Adrenal gland (tissue), 9 donors: ENCODE measurements at regions not wholly inside any gene's neighbourhood (a gene's known extent, or its start where the extent isn't known, plus 50 kb on each side); places are given as distances from the start of the nearest gene placed in this dataset.

Experiments used
- DNase-seq, 7 donors: peaks; one replicate each; pipeline ENCODE4 v3.0.0-alpha.2; 2019 to 2020
- H3K27ac ChIP-seq, 5 donors: fragments of 200-600 bp; sonication (generic) in 4 of 5; 1 replicate in 3 of 5; 2 replicates in 2 of 5; pipeline versions ENCODE4 v1.5.1 to v1.8.0; 2016 to 2020; ENCODE audit warnings: mild to moderate bottlenecking in 1 of 5
- H3K27me3 ChIP-seq: fragments of 200-600 bp; 2 replicates; pipeline ENCODE4 v1.8.0; 2021
- H3K36me3 ChIP-seq, 2 donors: fragments of 200-600 bp; replicated peaks in 1 of 2; 1 replicate in 1 of 2; 2 replicates in 1 of 2; pipeline versions ENCODE4 v1.5.1 to v1.8.0; 2018 to 2022
- H3K4me1 ChIP-seq, 2 donors: fragments of 200-600 bp; replicated peaks in 1 of 2; 1 replicate in 1 of 2; 2 replicates in 1 of 2; pipeline versions ENCODE4 v1.5.1 to v1.8.0; 2018 to 2021
- H3K4me3 ChIP-seq, 4 donors: fragments of 200-600 bp; sonication (generic) in 3 of 4; one replicate each; pipeline ENCODE4 v1.5.1; 2016 to 2018
- H3K9me3 ChIP-seq, 3 donors: fragments of 200-600 bp; sonication (generic) in 1 of 3; replicated peaks in 1 of 3; 1 replicate in 2 of 3; 2 replicates in 1 of 3; pipeline versions ENCODE4 v1.5.1 to v1.8.0; 2016 to 2021
- POLR2A ChIP-seq, 2 donors: fragments of 450-650 bp; IDR thresholded peaks; one replicate each; pipeline ENCODE4 v1.6.1; 2017; ENCODE audit warnings: antibody characterized with exemption in 2 of 2, mild to moderate bottlenecking in 2 of 2, moderate library complexity in 1 of 2
- WGBS, 4 donors: extraction: QIAGEN DNeasy Blood & Tissue Kit in 2 of 4; methylation state at CpG; one replicate each; pipeline versions ENCODE4 v1.1.5 to v1.1.7; 2013 to 2017; 5-methylcytosine and 5-hydroxymethylcytosine counted together
- intact Hi-C, 2 donors: fragments of 100-400 bp; cut with DNase I; formaldehyde crosslinking; loops; one replicate each; pipeline versions ENCODE4 v1.14.1 to v1.15.0; 2022 to 2023
- TF ChIP-seq, protein P1 (sequence below), 6 experiments: fragments of 450-650 bp in 4 of 6; fragments of 200-600 bp in 2 of 6; sonication (generic) in 1 of 6; IDR thresholded peaks; 1 replicate in 5 of 6; 2 replicates in 1 of 6; pipeline versions ENCODE4 v1.5.1 to v1.8.0; 2016 to 2021; ENCODE audit warnings: antibody characterized with exemption in 6 of 6, mild to moderate bottlenecking in 2 of 6, moderate library complexity in 1 of 6
- donor health status: healthy with polysubstance abuse.
- donor health status: Bipolar disorder and iron deficiency.
- donor health status: DM: yes; HTN: yes; CAD: no.
- donor health status: DM: no; HTN: no; CAD: no.
- donor health status: DM: no; HTN: no; CAD: no.

DNA sequence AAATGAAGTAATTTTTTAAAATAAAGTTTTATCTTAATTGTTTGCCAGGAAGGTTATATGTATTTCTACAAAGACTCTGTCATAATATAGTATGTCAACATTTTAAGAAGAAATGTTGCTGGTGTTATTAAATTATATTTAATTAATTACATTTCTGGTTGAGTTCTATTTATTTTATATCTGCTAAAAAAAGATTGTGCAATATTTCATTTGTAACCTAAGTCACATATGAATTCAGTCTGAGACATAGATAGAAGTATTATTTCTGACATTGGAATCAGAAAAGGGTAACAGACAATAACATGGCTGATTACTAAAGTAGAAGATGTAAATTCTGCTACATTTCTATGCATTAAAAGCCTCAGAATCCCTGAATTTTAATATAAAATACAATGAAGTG, 1985.1 kb downstream of the C4orf33 start:
- no peaks in the 10 kb centered on the region for H3K4me1 ChIP-seq
- no peak for DNase-seq
- no peak overlapping the region for H3K27ac ChIP-seq
- intact Hi-C loops, result no loop called here
- H3K4me3 ChIP-seq, result no peak overlapping the region
- no peaks in the 10 kb centered on the region for H3K27me3 ChIP-seq
- no peaks in the 10 kb centered on the region for H3K36me3 ChIP-seq
- TF ChIP-seq POLR2A (IDR thresholded peaks at IDR 0.05), result no peak
- TF ChIP-seq, protein P1, sequence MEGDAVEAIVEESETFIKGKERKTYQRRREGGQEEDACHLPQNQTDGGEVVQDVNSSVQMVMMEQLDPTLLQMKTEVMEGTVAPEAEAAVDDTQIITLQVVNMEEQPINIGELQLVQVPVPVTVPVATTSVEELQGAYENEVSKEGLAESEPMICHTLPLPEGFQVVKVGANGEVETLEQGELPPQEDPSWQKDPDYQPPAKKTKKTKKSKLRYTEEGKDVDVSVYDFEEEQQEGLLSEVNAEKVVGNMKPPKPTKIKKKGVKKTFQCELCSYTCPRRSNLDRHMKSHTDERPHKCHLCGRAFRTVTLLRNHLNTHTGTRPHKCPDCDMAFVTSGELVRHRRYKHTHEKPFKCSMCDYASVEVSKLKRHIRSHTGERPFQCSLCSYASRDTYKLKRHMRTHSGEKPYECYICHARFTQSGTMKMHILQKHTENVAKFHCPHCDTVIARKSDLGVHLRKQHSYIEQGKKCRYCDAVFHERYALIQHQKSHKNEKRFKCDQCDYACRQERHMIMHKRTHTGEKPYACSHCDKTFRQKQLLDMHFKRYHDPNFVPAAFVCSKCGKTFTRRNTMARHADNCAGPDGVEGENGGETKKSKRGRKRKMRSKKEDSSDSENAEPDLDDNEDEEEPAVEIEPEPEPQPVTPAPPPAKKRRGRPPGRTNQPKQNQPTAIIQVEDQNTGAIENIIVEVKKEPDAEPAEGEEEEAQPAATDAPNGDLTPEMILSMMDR (IDR thresholded peaks at IDR 0.05), result no peak
- H3K9me3 ChIP-seq, result no peaks in the 10 kb centered on the region

- no peak overlapping the region for H3K4me3 ChIP-seq
- H3K36me3 ChIP-seq, result no peaks in the 10 kb centered on the region
- no peaks in the 10 kb centered on the region for H3K4me1 ChIP-seq
- WGBS, 4 donors, result 70 to 80% (median 78%) methylated on average over 3 of the region's 3 CpGs
- H3K27me3 ChIP-seq, result no peaks in the 10 kb centered on the region
- intact Hi-C loops, result no loop called here
- TF ChIP-seq, protein P1 (IDR thresholded peaks at IDR 0.05), result no peak
- no peak for TF ChIP-seq POLR2A (IDR thresholded peaks at IDR 0.05)
- DNase-seq, result no peak
- no peak overlapping the region for H3K27ac ChIP-seq
- no peaks in the 10 kb centered on the region for H3K9me3 ChIP-seq
These were observed 1989.0 kb downstream of the C4orf33 start for GRCh38 chr4:131084997-131085396.

DNA sequence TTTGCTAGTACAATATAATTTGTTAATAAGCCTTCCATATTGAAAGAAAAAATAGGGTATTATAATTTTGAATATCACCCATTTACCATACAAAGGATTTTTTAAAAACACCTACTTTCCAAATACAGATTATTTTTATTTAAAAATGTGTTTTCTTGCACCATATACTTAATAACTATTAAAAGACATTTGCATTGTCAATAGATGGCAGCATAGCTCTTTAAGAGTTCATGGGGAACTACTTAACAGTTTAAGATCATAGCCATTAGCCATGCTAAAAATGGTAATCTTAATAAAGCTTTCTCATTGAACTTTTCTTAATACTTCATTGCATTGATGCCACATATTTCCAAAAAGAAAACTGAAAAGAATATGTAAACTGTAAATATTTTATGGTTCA, 1995.9 kb downstream of the C4orf33 start:
- H3K4me1 ChIP-seq, result no peaks in the 10 kb centered on the region
- TF ChIP-seq, protein P1 (IDR thresholded peaks at IDR 0.05), result peak in 5 of 6 experiments; percentile 11 to 37 (median 27)
- no peak for TF ChIP-seq POLR2A (IDR thresholded peaks at IDR 0.05)
- intact Hi-C loops, result no loop called here
- H3K27me3 ChIP-seq, result no peaks in the 10 kb centered on the region
- no peaks in the 10 kb centered on the region for H3K9me3 ChIP-seq
- no peak overlapping the region for H3K27ac ChIP-seq
- DNase-seq, result no peak
- no peak overlapping the region for H3K4me3 ChIP-seq
- no peaks in the 10 kb centered on the region for H3K36me3 ChIP-seq

GRCh38 chr4:131093303-131093702, 1997.4 kb downstream of the C4orf33 start:
- no peak for DNase-seq
- TF ChIP-seq POLR2A (IDR thresholded peaks at IDR 0.05), result no peak
- TF ChIP-seq, protein P1 (IDR thresholded peaks at IDR 0.05), result no peak
- 57 to 78% (median 71%) methylated on average over 2 of the region's 2 CpGs for WGBS, 4 donors
- Histone ChIP-seq H3K36me3 (no peaks in the 10 kb centered on the region), H3K27ac (no peak overlapping the region), H3K4me1 (no peaks in the 10 kb centered on the region), H3K9me3 (no peaks in the 10 kb centered on the region), H3K27me3 (no peaks in the 10 kb centered on the region), H3K4me3 (no peak overlapping the region)
- intact Hi-C loops, result no loop called here
